HL-60 (cell line): ENCODE measurements at regions not wholly inside any gene's neighbourhood (a gene's known extent, or its start where the extent isn't known, plus 50 kb on each side); places are given as distances from the start of the nearest gene placed in this dataset.

Experiments
- DNase-seq, 2 experiments: peaks; one replicate each; pipeline ENCODE4 v3.0.0-alpha.2; 2010 to 2020; ENCODE audit warnings: low read depth in 1 of 2, low spot score in 1 of 2
- H3K27ac ChIP-seq: fragments of 250-450 bp; sonication (Bioruptor Pico); replicated peaks from 2 replicates; pipeline ENCODE4 v1.5.1; 2020; ENCODE audit warnings: mild to moderate bottlenecking, moderate library complexity
- H3K27me3 ChIP-seq: fragments of 250-450 bp; sonication (Bioruptor Pico); 2 replicates; pipeline ENCODE4 v1.5.1; 2021; ENCODE audit warnings: mild to moderate bottlenecking, moderate library complexity; ENCODE audit not compliant: insufficient read depth, poor library complexity, severe bottlenecking
- H3K4me3 ChIP-seq: replicated peaks from 2 replicates; pipeline ENCODE4 v1.5.1; 2011; ENCODE audit warnings: mild to moderate bottlenecking, control low read depth, low read length; ENCODE audit not compliant: insufficient read depth
- CTCF ChIP-seq: IDR thresholded peaks from one replicate; pipeline ENCODE4 v1.5.1; 2011; ENCODE audit warnings: low read length, control low read depth, inconsistent platforms; ENCODE audit not compliant: insufficient read depth
- GABPA ChIP-seq: IDR thresholded peaks from 2 replicates; pipeline ENCODE4 v1.6.1; 2012; ENCODE audit warnings: low read depth
- POLR2AphosphoS5 ChIP-seq: IDR thresholded peaks from 2 replicates; pipeline ENCODE4 v1.6.1; 2012; ENCODE audit warnings: low read depth
- REST ChIP-seq: IDR thresholded peaks from 2 replicates; pipeline ENCODE4 v1.6.1; 2012; ENCODE audit warnings: low read depth; ENCODE audit not compliant: insufficient replicate concordance
- SPI1 ChIP-seq: IDR thresholded peaks from 2 replicates; pipeline ENCODE4 v1.6.1; 2012; ENCODE audit warnings: low read depth, mild to moderate bottlenecking, borderline replicate concordance

- no peak overlapping the region for H3K27ac ChIP-seq
- TF ChIP-seq GABPA (no peak), REST (no peak), SPI1 (no peak), CTCF (no peak), POLR2AphosphoS5 (no peak)
- DNase-seq: no peak
- H3K27me3 ChIP-seq: no peaks in the 10 kb centered on the region
- H3K4me3 ChIP-seq: no peak overlapping the region
Observed at GRCh38 chr17:14942526-14943190, 322.5 kb downstream of the PMP22 start.

- DNase-seq: no peak
- Histone ChIP-seq H3K4me3 (no peak overlapping the region), H3K27ac (no peak overlapping the region), H3K27me3 (no peaks in the 10 kb centered on the region)
- TF ChIP-seq REST (no peak), CTCF (no peak)
Observed at GRCh38 chr17:14940938-14941265, 324.2 kb downstream of the PMP22 start.

- no peak for TF ChIP-seq CTCF
- TF ChIP-seq REST: no peak
- TF ChIP-seq SPI1: no peak
- TF ChIP-seq GABPA: no peak
- no peak for TF ChIP-seq POLR2AphosphoS5
- no peak overlapping the region for H3K4me3 ChIP-seq
Observed at GRCh38 chr17:14940108-14940937, 324.8 kb downstream of the PMP22 start.

More at GRCh38 chr17:14940108-14940937, 324.8 kb downstream of the PMP22 start:
- no peak overlapping the region for H3K27ac ChIP-seq
- H3K27me3 ChIP-seq: no peaks in the 10 kb centered on the region
- DNase-seq: no peak
